Cardiac muscle cell (in vitro differentiated cells and primary cell): ENCODE measurements at regions not wholly inside any gene's neighbourhood (a gene's known extent, or its start where the extent isn't known, plus 50 kb on each side); places are given as distances from the start of the nearest gene placed in this dataset.

Experiments
- DNase-seq, 2 donors: peaks; one replicate each; pipeline versions ENCODE4 v3.0.0 to v3.0.0-alpha.2; 2010 to 2017; ENCODE audit warnings: low read depth in 1 of 2, low spot score in 1 of 2
- H3K27ac ChIP-seq: fragments of 200-600 bp; sonication (generic); 2 replicates; pipeline ENCODE4 v1.5.1; 2016
- H3K27me3 ChIP-seq: fragments of 200-600 bp; sonication (generic); 2 replicates; pipeline ENCODE4 v1.6.0; 2016; ENCODE audit warnings: control low read depth
- H3K36me3 ChIP-seq: fragments of 200-600 bp; sonication (generic); 2 replicates; pipeline ENCODE4 v1.5.1; 2016; ENCODE audit warnings: control low read depth
- H3K4me1 ChIP-seq: fragments of 200-600 bp; sonication (generic); 2 replicates; pipeline ENCODE4 v1.8.1; 2017; ENCODE audit warnings: low read depth, mild to moderate bottlenecking, mixed run types
- H3K4me3 ChIP-seq: fragments of 200-600 bp; sonication (generic); 2 replicates; pipeline ENCODE4 v1.5.1; 2016; ENCODE audit warnings: mild to moderate bottlenecking
- H3K9me3 ChIP-seq: fragments of 200-600 bp; sonication (generic); 2 replicates; pipeline ENCODE4 v1.5.1; 2017; ENCODE audit warnings: low read depth, mild to moderate bottlenecking, control low read depth
- TF ChIP-seq, protein P1 (sequence below): IDR thresholded peaks from 2 replicates; pipeline ENCODE4 v1.5.1; 2012; ENCODE audit warnings: low read depth, mild to moderate bottlenecking, low read length

DNA sequence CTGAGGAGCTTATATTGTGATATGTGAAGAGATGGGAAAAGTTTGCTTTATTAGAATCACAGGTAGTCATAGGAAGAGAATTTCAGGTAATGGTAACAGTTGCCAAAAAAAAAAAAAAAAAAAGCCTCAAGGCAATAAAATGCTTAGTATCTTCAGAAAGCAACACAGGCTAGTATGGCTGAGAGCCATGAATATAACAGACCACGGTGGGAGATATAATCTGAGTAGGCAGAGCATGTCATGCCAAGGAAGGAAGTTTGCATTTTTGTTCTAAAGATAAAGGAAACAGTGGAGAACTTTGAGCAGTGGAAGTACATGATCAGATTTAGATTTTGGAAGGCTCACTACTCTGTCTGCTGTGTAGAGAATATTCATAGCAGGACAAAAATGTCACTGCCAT lies 211.4 kb downstream of the ETS1 start:
- Histone ChIP-seq H3K4me1 (peaks cover 7% of the 10 kb centered on the region), H3K36me3 (no peaks in the 10 kb centered on the region), H3K4me3 (no peak overlapping the region), H3K9me3 (no peaks in the 10 kb centered on the region), H3K27ac (no peak overlapping the region), H3K27me3 (no peaks in the 10 kb centered on the region)
- no peak for DNase-seq
- TF ChIP-seq, protein P1, sequence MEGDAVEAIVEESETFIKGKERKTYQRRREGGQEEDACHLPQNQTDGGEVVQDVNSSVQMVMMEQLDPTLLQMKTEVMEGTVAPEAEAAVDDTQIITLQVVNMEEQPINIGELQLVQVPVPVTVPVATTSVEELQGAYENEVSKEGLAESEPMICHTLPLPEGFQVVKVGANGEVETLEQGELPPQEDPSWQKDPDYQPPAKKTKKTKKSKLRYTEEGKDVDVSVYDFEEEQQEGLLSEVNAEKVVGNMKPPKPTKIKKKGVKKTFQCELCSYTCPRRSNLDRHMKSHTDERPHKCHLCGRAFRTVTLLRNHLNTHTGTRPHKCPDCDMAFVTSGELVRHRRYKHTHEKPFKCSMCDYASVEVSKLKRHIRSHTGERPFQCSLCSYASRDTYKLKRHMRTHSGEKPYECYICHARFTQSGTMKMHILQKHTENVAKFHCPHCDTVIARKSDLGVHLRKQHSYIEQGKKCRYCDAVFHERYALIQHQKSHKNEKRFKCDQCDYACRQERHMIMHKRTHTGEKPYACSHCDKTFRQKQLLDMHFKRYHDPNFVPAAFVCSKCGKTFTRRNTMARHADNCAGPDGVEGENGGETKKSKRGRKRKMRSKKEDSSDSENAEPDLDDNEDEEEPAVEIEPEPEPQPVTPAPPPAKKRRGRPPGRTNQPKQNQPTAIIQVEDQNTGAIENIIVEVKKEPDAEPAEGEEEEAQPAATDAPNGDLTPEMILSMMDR: no peak

DNA sequence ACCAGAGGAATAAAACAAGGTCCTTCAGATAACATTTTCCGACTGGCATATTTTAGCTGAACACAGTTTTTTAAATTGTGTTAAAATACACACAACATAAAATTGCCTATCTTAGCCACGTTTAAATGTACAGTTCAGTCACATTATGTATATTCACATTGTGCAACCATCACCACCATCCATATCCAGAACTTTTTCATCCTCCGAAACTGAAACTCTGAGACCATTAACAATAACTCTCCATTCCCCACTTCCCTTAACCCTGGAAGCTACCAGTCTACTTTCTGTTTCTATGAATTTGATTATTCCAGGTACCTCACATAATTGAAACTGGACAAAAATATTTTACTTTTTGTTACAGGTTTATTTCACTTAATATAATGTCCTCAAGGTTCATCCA lies 213.3 kb downstream of the ETS1 start:
- Histone ChIP-seq H3K9me3 (no peaks in the 10 kb centered on the region), H3K4me1 (peaks cover 7% of the 10 kb centered on the region), H3K4me3 (no peak overlapping the region), H3K27me3 (no peaks in the 10 kb centered on the region), H3K36me3 (no peaks in the 10 kb centered on the region), H3K27ac (no peak overlapping the region)
- no peak for DNase-seq
- TF ChIP-seq, protein P1: no peak

DNA sequence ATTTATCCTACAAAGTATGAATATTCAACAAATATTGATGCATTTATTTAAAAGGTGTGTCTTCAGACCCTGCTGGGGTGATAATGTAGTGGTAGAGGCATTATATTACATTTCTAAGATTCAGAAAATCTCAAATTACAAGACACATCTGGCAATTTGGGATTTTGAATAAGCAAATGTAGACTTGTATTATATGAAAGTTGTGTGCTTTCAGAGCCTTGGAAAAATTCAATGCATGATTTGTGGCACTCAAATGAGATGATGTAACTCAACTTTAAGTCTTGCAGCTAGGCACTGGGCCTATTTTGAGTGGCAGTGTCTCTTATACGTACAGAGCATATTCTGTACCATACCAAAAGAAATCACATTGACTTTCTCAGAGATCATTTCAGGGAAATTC lies 214.4 kb downstream of the ETS1 start:
- TF ChIP-seq, protein P1: no peak
- H3K4me3 ChIP-seq: no peak overlapping the region
- no peaks in the 10 kb centered on the region for H3K36me3 ChIP-seq
- H3K4me1 ChIP-seq: peaks cover 7% of the 10 kb centered on the region
- H3K9me3 ChIP-seq: no peaks in the 10 kb centered on the region
- no peak for DNase-seq
- no peaks in the 10 kb centered on the region for H3K27me3 ChIP-seq
- no peak overlapping the region for H3K27ac ChIP-seq

DNA sequence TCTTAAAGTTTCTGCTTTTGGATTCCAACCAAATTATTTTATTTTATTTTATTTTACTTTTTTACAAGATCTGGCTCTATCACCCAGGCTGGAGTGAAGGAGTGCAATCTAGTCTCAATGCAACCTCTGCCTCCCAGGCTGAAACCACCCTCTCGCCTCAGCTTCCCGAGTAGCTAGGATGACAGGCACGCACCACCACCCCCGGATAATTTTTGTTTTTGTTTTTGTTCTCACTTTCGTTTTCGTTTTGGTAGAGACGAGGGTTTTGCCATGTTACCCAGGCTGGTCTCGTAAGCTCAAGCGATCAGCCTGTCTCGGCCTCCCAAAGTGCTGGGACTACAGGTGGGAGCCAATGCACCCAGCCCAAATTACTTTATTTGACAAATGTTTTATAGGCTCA lies 219.8 kb downstream of the ETS1 start:
- no peak overlapping the region for H3K4me3 ChIP-seq
- H3K9me3 ChIP-seq: no peaks in the 10 kb centered on the region
- H3K36me3 ChIP-seq: no peaks in the 10 kb centered on the region
- no peak overlapping the region for H3K27ac ChIP-seq
- H3K4me1 ChIP-seq: no peaks in the 10 kb centered on the region
- TF ChIP-seq, protein P1: no peak
- DNase-seq: no peak
- H3K27me3 ChIP-seq: peaks cover 4% of the 10 kb centered on the region

DNA sequence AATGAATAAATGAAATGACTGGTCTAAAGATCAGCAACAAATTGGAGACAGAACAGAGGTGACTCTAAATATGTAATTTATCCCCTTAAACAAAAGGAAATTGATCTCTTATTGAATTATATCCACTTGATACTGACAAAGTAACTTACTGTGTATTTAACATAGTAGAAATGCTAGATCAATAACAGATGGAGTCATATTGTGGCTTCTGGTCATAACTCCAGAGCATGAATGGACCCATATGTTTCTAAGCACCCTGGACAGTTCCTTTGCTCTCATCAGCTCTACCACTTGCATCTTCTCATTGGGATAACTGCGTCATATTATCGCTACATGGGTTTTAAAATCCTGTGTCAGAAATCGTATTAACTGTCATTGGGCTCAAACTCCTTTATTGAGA lies 222.3 kb downstream of the ETS1 start:
- Histone ChIP-seq H3K4me3 (no peak overlapping the region), H3K9me3 (no peaks in the 10 kb centered on the region), H3K27me3 (peaks cover 4% of the 10 kb centered on the region), H3K27ac (no peak overlapping the region), H3K4me1 (peaks cover 3% of the 10 kb centered on the region), H3K36me3 (no peaks in the 10 kb centered on the region)
- TF ChIP-seq, protein P1: no peak
- peak; percentile 78 to 84 for DNase-seq
